Ramos (cell line): ENCODE measurements at regions not wholly inside any gene's neighbourhood (a gene's known extent, or its start where the extent isn't known, plus 50 kb on each side); places are given as distances from the start of the nearest gene placed in this dataset.

Experiments used
- in situ Hi-C: fragments of 300-500 bp; cut with MboI; formaldehyde crosslinking; loops from one replicate; pipeline ENCODE4 v1.14.3; 2022; ENCODE audit warnings: low sequenced_read_pairs; ENCODE audit not compliant: unreplicated experiment

DNA sequence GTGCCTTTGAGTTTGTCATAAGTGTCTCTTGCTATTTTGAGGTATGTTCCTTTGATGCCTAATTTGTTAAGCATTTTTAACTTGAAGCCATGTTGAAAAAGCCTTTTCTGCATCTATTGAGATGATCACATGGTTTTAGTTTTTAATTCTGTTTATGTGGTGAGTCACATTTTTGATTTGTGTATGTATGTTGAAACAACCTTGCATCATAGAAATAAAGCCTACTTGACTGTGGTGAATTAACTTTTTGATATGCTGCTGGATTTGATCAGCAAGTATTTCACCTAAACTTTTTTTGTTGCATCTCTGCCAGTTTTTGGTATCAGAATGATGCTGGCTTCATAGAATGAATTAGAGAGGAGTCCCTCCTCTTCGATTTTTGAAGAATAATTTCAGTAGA lies 469.7 kb downstream of the CDH2 start:
- in situ Hi-C loops, result no loop called here

DNA sequence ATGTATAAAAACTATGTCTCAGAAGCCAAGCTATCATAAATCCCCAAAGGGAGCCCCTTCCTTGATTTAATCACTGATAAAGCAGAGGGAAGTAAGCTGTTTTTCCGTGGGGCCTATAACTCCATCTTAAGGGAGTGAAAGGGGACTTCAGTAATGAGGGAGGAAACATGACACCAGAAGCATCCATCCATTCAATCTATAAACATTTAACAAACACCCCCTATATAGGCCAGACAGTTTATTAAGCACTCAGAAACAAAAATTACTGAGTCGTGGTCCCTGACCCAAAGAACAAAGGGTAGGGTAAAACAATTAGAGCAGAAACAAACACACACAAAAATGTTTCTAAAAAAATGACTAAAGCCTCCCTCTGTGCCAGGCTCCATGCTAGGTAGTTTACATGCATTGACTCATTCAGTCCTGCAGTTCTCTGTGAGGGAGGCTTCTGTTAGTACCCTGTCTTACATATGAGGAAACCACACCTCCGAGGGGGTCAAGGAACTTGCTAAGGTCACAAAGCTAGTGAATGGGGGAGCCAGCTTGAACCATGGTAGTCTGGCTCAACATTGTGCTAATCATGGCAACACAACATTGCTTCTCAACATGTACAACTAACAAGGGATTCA lies 472.1 kb downstream of the CDH2 start:
- in situ Hi-C loops, result no loop called here

DNA sequence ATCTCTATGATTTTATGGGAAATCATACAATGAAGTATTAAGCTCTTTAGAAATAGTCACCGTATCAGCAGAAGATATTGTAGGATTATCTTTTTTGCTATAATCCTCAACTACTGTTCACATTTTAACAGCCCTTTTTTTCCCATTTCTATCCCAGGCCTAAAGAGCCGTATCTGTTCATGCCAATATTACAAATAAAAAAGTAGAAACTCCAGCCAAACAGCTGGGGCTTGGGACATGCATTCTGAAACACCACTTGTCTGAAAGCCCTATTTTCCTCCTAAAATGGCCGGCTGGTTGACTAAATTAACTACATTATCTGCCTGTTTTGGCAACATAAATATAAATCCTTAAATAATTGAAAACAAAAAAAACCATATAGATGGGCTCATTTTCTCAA lies 477.8 kb downstream of the CDH2 start:
- in situ Hi-C loops, result no loop called here

DNA sequence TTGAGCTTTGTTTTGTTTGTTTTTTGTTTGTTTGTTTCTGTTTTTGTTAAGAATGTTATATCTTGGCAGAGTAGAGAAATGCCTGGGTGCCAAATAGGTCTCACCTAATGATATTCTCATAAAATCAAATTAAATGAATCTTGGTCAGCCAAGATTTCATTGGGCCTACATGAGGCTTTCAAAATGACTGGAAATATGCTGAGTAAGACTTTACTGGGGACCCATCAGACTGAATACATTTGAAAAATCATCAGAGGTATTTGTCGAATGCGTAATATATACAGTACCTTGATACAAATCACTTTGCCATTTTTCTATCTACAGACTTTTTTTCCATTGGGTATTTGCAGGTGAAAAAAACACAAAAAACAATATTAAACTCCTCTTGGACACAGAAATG lies 480.8 kb downstream of the CDH2 start:
- in situ Hi-C loops, result no loop called here

DNA sequence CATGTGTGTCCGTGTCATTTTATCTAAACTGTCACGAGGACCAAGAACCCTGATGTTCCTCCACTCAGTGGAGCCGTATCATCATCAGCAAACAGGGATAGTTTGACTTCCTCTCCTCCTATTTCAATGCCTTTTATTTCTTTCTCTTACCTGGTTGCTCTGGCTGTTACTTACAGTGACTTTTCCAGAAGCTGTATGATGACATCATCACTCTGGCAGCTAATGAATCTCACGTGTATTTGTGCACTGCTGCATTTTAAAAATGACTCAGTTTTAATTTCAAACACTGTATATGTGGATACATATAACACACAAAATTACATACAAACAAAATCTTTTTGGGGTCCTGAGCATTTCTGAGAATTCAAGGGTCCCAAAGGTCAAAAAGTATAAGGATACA lies 481.4 kb downstream of the CDH2 start:
- in situ Hi-C loops, result no loop called here

DNA sequence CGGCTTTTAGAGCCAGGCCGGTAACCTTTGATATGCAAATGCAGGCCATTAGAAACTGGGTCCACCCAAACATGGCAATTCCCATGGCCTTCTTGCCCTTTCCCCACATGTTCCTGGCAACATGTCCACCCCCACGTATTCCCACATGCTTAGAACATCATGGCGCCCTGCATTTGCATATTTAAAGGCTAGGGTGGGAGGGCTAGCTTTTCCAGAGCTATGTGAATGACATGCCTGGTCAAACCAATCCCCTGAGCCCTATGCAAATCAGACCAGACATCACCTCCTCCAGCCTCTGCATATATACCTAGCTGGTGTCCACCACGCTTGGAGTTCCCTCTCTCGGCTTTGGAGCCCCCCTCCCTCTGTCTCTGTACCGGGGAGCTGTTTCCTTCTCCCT lies 481.9 kb downstream of the CDH2 start:
- in situ Hi-C loops, result no loop called here

DNA sequence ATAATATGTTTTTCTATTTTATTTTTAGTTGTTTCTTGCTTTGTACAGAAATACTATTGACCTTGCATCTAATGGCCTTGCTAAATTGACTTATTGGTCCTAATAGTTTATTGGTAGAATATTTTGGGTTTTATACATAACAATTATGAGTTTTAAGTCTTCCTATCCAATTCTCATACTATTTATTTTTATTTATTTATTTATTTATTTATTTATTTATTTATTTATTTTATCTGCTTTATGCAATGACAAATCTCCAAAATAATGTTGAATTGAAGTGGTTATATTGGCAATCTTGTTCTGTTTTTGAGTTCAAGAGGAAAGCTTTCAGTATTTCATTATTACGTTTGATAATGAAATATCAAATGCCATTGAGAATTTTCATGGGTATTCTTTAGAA lies 488.3 kb downstream of the CDH2 start:
- in situ Hi-C loops, result no loop called here

DNA sequence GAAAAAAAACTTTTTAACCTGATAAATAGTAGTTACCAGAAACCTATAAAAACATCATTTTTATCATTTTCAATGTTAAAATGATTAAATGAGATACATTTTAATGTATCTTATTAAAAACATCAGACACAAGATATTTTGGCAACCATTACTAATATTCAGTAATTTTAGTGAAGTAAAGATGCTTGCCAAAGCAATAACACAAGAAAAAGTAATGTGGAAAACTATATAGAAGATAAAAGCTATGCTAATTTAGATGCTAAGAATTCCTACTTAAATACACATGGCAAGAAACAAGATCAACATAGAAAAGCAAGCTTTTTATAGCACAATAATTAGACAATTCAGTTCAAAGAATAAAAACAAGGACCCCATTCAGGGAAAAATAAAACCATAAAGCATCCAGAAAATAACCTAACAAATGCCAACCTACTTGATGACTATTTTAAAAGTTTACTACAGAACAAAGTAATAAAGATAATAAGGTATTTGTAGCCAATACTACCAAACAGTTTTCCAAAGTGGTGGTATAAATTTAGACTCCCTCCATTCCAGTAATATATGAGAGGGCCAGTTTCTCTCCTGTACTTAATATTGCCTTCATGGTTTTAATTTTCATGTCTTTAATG lies 489.5 kb downstream of the CDH2 start:
- in situ Hi-C loops, result no loop called here

DNA sequence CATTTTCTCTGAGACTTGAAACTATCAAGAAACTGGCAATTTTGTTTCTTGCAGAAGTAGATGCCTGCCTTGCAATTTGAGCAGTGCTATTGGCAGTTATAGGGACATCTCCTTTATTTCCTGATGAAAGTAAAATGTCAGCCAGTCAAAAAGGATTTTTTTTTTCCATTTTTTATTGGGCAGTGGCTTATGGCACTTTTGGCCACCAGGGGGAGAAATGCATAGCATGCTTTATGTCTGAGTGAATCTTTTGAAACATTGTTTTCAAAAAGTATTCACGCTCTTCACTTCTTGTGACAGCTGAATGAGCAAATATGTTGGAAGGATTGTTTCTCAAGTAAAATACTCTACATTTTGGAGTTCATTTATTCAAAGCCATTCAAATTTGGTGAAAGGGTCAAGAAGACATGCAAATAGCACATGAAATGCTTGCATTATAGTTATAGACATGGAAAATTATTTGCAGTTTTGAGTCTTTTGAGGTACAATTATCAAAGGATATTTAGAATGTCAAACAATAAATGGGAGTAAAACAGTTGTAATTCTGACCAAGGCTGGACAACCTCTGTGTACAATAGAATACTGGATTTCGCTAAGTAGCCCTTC lies 491.0 kb downstream of the CDH2 start:
- in situ Hi-C loops, result no loop called here

DNA sequence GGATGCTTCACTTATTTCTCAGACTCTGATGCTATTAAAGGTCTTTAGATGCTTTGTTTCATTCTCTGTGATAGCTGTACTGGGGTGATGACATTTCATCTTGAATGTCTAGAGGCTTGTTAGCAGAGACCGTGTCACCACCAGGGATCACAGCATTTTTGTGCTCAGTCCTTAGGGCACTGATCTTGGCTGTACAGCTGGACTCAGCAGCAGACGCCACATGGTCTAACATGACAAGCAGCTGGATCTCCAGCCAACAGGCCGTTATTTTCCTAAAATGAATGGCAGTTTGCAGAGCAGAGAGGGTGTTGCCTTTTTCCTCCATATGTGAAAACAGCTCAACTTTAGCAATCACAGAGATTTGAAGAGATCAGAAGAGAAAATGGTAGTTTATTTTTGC lies 491.8 kb downstream of the CDH2 start:
- in situ Hi-C loops, result no loop called here

DNA sequence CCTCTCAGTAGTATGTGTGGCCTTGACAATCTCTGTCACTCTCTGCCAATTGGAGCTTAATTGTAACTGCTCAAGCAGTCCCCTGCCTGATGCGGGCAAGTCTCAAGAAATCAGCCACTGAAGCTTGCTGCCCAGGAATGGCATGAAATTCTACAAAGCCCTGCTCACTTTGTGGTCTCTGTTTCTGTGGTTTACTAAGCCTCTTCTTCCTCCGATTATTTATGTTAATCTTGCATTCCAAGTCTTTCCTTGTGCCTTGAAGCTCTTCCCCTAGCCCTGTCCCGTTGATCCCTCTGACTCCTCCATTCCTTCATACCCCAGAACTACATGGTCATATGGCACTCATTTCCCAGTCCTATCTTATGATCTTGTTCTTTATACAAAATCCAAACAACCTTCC lies 489.3 kb upstream of the CHST9 start:
- in situ Hi-C loops, result no loop called here

DNA sequence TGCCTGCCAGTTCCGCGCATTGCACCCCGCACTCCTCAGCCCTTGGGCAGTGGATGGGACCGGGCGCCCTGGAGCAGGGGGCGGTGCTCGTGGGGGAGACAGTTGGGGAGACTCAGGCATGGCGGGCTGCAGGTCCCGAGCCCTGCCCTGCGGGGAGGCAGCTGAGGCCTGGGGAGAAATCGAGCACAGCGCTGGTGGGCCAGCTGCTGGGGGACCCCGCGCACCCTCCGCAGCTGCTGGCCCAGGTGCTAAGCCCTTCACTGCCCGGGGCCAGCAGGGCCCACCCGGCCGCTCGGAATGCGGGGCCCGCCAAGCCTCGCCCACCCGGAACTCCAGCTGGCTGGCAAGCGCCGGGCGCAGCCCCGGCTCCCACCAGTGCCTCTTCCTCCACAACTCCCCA lies 488.8 kb upstream of the CHST9 start:
- in situ Hi-C loops, result no loop called here

DNA sequence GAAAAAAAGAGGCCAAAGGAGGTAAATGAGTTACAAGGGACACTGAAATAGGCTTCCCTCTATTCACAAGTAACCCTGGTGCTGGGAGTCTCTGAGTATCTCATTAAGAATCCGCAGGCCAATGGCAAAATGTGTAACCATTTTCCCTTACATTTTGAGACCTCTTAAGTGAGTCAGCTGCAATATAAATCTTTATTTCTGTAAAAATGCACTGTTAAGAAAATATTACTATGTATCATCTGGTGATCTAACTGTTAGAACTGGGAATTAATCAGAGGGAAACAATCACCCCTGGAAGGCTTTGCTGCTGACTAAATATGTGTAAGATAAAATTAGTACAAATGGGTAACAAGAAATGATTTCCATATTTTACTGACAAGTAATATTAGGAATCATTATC lies 483.1 kb upstream of the CHST9 start:
- in situ Hi-C loops, result no loop called here

DNA sequence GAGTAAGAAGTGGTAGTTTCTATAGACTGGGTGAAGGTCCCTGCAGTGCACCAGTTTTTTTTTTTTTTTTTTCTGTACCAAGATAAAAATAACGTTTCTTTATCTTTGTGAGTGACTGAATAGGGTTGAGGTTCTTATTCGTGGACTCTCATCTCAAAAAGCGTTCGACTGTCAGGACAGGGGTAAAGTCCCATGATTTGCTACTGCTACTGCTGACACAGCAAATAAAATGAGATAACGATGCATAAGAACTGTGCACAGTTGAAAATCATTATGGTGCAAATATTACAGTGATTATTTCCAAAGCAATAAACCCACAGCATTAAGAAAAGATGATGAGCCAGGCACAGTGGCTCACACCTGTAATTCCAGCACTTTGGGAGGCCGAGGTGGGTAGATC lies 482.0 kb upstream of the CHST9 start:
- in situ Hi-C loops, result no loop called here

DNA sequence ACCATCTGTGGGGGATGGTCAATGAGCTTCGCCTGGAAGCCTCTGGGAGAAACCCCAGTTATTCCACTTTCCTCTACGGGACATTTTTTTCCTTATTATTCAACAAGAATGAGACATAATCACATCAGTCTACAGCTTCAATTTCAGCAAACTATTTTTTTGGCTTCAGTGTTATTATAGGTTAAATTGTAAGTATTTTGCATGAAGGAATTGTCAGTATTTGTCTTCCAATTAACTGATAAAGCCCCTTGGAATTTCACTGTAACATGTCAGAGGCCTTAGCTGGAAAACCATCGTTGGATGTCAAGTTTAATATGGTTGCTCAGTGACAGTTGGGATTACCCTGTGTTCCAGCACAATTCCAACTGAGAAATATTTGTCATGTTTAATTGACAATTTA lies 480.9 kb upstream of the CHST9 start:
- in situ Hi-C loops, result no loop called here

DNA sequence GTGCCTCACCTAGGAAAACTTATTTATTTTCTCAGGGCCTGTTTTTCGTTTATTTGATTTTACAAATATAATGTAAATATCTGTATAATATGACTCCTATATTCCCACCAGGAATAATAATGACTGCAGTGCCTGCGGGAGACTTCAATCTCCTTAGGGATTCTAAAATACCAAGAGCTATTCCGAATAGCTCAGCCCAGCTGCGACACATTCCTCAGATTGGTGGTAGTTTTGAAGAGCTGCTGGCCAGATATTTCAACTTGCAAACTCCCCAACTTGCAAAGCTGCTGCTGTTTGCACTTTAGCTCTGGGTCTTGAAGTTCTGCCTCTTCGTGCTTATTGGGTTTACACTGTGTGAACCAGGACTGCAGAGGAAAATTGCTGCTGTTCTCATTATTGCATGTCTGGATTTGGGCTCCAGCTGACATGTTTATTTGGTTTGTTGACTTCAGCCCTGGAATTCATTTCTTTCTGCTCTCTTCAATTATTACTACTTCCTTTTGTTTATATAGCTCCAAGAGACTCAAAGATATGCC lies 480.2 kb upstream of the CHST9 start:
- in situ Hi-C loops, result no loop called here

DNA sequence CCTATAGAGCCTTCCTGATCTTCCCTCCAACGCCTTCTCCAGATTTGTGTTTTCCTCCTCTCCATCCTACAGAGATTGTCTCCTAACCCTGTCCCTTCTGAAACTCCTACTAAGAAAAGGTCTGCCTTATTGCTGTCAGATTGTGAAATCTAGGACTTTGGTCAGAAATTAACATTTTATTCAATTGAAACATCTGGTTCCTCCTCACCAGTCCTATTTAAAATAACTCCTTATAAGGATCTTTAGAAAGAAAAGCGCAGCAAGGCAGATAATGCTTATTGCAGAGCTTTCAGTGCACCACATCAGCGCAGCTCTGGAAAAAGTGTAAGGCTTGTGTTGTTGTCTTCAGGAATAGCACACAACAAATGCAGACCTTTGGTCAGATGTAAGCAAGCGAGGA lies 477.8 kb upstream of the CHST9 start:
- in situ Hi-C loops, result no loop called here

DNA sequence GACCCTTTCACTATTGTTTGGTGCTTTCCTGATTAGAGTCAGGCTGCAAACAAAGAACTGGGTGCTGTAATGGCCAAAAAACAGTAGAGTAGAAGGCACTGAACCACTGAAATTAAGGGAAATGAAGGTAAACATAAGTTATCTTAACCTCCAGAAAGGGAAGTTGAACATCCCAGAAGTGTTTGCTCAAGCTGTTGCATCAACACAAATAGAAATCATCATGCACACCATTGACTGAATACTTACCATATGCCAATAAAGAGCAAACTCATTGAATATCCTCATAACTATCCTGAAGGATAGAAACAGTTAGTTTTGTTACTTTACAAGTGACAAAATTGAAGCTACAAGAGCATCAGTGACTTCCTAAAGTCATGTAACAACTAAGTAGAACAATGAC lies 477.4 kb upstream of the CHST9 start:
- in situ Hi-C loops, result no loop called here

DNA sequence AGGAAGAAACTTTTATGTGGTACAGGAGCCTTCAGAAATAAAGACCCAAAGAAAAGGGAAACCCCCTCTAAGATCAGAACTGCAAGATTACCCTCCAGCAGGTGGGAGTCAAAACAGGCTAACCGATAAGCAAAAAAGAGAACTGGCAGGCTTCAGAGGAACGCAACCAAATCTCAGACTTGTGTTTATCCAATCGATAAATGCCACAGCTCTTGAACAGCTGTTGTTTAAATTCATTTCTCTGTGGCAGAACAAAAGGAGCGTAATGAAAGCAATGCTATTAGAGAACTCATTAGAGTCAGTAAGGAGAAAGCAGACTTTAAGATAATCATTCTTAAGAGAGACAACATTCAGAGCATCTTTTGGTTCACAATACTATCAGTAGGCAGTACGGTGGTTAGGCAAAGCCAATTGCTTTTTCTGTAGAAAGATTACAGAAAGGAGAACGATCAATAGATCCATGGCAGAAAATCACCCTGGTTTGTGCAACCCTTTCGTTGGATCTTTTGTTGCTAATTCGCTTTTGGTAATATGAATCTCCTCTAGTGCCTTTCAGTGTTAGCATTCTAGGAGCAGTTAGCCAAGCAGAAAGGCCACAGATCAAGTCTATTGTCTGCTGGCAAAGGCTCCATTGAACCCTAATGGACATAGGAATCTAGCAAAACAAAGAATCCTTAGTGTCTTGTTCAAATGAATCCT lies 476.4 kb upstream of the CHST9 start:
- in situ Hi-C loops, result no loop called here

DNA sequence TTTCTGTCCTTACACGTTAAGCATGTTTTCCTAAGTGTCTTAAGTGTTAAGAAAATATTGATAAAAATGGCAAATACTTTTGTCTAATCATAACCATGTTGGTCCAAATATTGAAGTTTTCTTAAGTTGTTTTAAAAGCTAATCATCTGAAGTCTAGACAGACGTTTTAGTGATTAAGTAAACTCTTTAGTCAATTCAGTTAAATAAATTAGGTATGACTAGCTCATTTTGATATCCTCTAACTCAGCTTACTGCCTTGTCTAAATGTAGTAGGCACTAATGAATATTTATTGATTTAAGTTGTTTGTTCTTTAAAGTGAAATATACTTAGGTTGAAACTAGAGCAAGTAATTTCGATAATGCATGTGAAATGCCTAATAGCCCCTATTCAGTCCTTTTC lies 471.8 kb upstream of the CHST9 start:
- in situ Hi-C loops, result no loop called here

DNA sequence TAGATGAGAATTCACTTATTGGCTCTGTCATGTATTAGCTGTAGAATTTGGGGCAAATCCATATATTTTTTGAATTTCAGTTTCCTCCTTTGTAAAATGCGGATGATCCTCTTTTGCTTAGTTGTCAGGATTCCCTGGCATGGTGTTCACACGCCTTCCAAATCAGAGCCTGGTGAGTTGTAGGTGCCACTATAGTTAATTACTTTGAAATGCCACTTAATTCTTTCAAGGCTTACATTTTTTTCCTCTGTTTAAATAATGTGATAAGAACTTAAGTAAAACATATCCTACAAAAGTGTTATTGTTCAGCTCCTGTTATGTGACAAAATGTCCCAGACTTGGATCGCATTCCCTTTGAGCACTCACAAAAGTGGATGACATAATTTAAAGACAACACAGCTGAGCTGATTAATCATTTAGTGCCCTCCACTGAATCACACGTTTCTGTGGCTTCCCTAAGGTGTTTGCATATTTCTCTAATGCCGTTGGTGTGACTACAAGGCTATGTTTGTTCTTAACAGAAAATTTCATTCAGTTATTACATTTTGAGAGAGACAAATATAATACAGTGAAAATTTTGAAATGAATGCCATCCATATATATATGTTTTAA lies 471.2 kb upstream of the CHST9 start:
- in situ Hi-C loops, result no loop called here
